Upper lobe of left lung (tissue), 4 donors: ENCODE measurements at regions not wholly inside any gene's neighbourhood (a gene's known extent, or its start where the extent isn't known, plus 50 kb on each side); places are given as distances from the start of the nearest gene placed in this dataset.

ENCODE experiments used
- CTCF ChIP-seq, 6 experiments: fragments of 450-650 bp in 4 of 6; fragments of 200-600 bp in 2 of 6; sonication (generic) in 2 of 6; IDR thresholded peaks; one replicate each; pipeline ENCODE4 v1.5.1; 2016 to 2019; ENCODE audit warnings: antibody characterized with exemption in 6 of 6
- EP300 ChIP-seq, 4 donors: sonication (generic); formaldehyde crosslinking; IDR thresholded peaks; one replicate each; pipeline ENCODE4 v1.5.1; 2017; ENCODE audit warnings: antibody characterized with exemption in 4 of 4, control low read depth in 2 of 4
- POLR2AphosphoS5 ChIP-seq, 2 donors: sonication (generic); formaldehyde crosslinking; IDR thresholded peaks; one replicate each; pipeline ENCODE4 v1.5.1; 2017; ENCODE audit warnings: antibody characterized with exemption in 2 of 2

GRCh38 chr20:39853636-39854035 lies 835.4 kb downstream of the MAFB start:
- TF ChIP-seq CTCF (IDR thresholded peaks at IDR 0.05): no peak
- no peak for TF ChIP-seq POLR2AphosphoS5 (IDR thresholded peaks at IDR 0.05)
- TF ChIP-seq EP300 (IDR thresholded peaks at IDR 0.05): no peak
